Esophagus muscularis mucosa (tissue), 4 donors: ENCODE measurements at regions not wholly inside any gene's neighbourhood (a gene's known extent, or its start where the extent isn't known, plus 50 kb on each side); places are given as distances from the start of the nearest gene placed in this dataset.
A peak's percentile ranks its signal among the peaks of the same experiment; 100 is the strongest.

ENCODE experiments used
- DNase-seq: peaks from one replicate; pipeline ENCODE4 v3.0.0-alpha.2; 2017; ENCODE audit errors: extremely low spot score
- H3K27ac ChIP-seq, 4 donors: fragments of 200-600 bp; sonication (generic); replicated peaks in 1 of 4; 1 replicate in 3 of 4; 2 replicates in 1 of 4; pipeline ENCODE4 v1.5.1; 2016 to 2019; ENCODE audit warnings: mild to moderate bottlenecking in 1 of 4
- H3K27me3 ChIP-seq, 4 donors: fragments of 200-600 bp; sonication (generic); one replicate each; pipeline versions ENCODE4 v1.5.1 to v1.6.0; 2016 to 2019
- H3K36me3 ChIP-seq, 4 donors: fragments of 200-600 bp; sonication (generic); one replicate each; pipeline ENCODE4 v1.5.1; 2016 to 2019
- H3K4me1 ChIP-seq, 4 donors: fragments of 200-600 bp; sonication (generic); one replicate each; pipeline ENCODE4 v1.5.1; 2016 to 2019
- H3K4me3 ChIP-seq, 4 donors: fragments of 200-600 bp; sonication (generic); 1 replicate in 2 of 4; 2 replicates in 2 of 4; pipeline ENCODE4 v1.5.1; 2016 to 2019; ENCODE audit warnings: mild to moderate bottlenecking in 4 of 4, moderate library complexity in 1 of 4
- H3K9me3 ChIP-seq, 4 donors: fragments of 200-600 bp; sonication (generic); 1 replicate in 3 of 4; 2 replicates in 1 of 4; pipeline ENCODE4 v1.5.1; 2016 to 2019
- CTCF ChIP-seq, 3 experiments: fragments of 200-600 bp in 2 of 3; fragments of 450-650 bp in 1 of 3; sonication (generic) in 2 of 3; IDR thresholded peaks; one replicate each; pipeline ENCODE4 v1.5.1; 2017 to 2019; ENCODE audit warnings: antibody characterized with exemption in 3 of 3, mild to moderate bottlenecking in 2 of 3, moderate library complexity in 1 of 3
- EP300 ChIP-seq: sonication (generic); formaldehyde crosslinking; IDR thresholded peaks from one replicate; pipeline ENCODE4 v1.6.1; 2017; ENCODE audit warnings: antibody characterized with exemption
- POLR2A ChIP-seq: fragments of 450-650 bp; IDR thresholded peaks from one replicate; pipeline ENCODE4 v1.6.1; 2017; ENCODE audit warnings: antibody characterized with exemption, moderate library complexity, mild to moderate bottlenecking, low read depth
- POLR2AphosphoS5 ChIP-seq, 2 donors: sonication (generic); formaldehyde crosslinking; IDR thresholded peaks; one replicate each; pipeline ENCODE4 v1.6.1; 2017; ENCODE audit warnings: antibody characterized with exemption in 2 of 2
- WGBS: methylation state at CpG from one replicate; pipeline ENCODE4 v1.1.5; 2018; 5-methylcytosine and 5-hydroxymethylcytosine counted together
- intact Hi-C: fragments of 100-400 bp; cut with DNase I; formaldehyde crosslinking; loops from one replicate; pipeline ENCODE4 v1.15.1; 2023

DNA sequence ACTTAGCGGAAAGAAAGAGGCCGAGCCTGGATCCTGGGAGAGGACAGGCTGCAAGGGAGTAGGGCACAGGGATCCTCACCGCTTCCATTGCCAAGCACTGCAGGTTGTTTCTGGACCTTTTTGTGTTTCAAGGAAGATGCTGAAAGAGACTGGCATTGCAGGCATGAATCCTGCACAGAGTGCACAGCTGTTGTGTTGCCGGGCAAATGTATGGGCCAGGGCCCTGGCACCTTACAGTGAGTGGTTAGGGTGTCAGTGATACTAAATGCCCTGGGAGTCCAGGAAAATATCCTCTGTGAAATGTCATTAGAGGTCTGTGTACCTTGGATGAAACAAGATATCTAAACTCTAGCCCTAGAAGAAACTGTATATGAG is 145.5 kb upstream of the FGGY start:
- WGBS, result 50% methylated on average over 4 of the region's 4 CpGs
- Histone ChIP-seq H3K27me3 (no peaks in the 10 kb centered on the region), H3K36me3 (no peaks in the 10 kb centered on the region), H3K4me3 (peak overlapping the region in 2 of 4 donors; percentile 12 to 25), H3K4me1 (peaks cover 29 to 44% (median 41%) of the 10 kb centered on the region in 4 donors), H3K9me3 (no peaks in the 10 kb centered on the region), H3K27ac (peak overlapping the region; percentile 70 to 85 (median 76))
- TF ChIP-seq POLR2AphosphoS5 (IDR thresholded peaks at IDR 0.05) (no peak), CTCF (IDR thresholded peaks at IDR 0.05) (no peak), POLR2A (no peak), EP300 (no peak)
- no peak for DNase-seq
- intact Hi-C loops, result loop anchor here (10.0 kb wide), 1 partner anchor 553 kb away; no protein-coding TSS in a partner anchor

GRCh38 chr1:59151860-59152259 is 145.0 kb upstream of the FGGY start:
- Histone ChIP-seq H3K4me3 (no peak overlapping the region), H3K27me3 (no peaks in the 10 kb centered on the region), H3K27ac (peak overlapping the region; percentile 70 to 85 (median 76)), H3K4me1 (peaks cover 29 to 48% (median 42%) of the 10 kb centered on the region in 4 donors), H3K9me3 (no peaks in the 10 kb centered on the region), H3K36me3 (no peaks in the 10 kb centered on the region)
- no peak for TF ChIP-seq POLR2A
- no peak for TF ChIP-seq EP300
- TF ChIP-seq CTCF (IDR thresholded peaks at IDR 0.05), result no peak
- DNase-seq, result peak; percentile 87
- WGBS, result 40% methylated on average over 1 of the region's 1 CpG
- intact Hi-C loops, result loop anchor here (10.0 kb wide), 1 partner anchor 553 kb away; no protein-coding TSS in a partner anchor

GRCh38 chr1:59152511-59152910 is 144.4 kb upstream of the FGGY start:
- intact Hi-C loops, result loop anchor here (10.0 kb wide), 1 partner anchor 552 kb away; no protein-coding TSS in a partner anchor

GRCh38 chr1:59154401-59154800 is 142.5 kb upstream of the FGGY start:
- no peak for DNase-seq
- WGBS, result 93% methylated on average over 2 of the region's 2 CpGs
- peaks cover 23 to 42% (median 37%) of the 10 kb centered on the region in 4 donors for H3K4me1 ChIP-seq
- peaks cover 0 to 9% (median 7%) of the 10 kb centered on the region in 4 donors for H3K9me3 ChIP-seq
- no peaks in the 10 kb centered on the region for H3K27me3 ChIP-seq
- no peak overlapping the region for H3K4me3 ChIP-seq
- no peak for TF ChIP-seq POLR2A
- no peak for TF ChIP-seq EP300
- no peak for TF ChIP-seq POLR2AphosphoS5 (IDR thresholded peaks at IDR 0.05)
- TF ChIP-seq CTCF (IDR thresholded peaks at IDR 0.05), result no peak
- no peaks in the 10 kb centered on the region for H3K36me3 ChIP-seq
- H3K27ac ChIP-seq, result no peak overlapping the region
- intact Hi-C loops, result loop anchor here (10.0 kb wide), 1 partner anchor 550 kb away; no protein-coding TSS in a partner anchor

More at GRCh38 chr1:59152511-59152910, 144.4 kb upstream of the FGGY start:
- 100% methylated on average over 1 of the region's 1 CpG for WGBS
- Histone ChIP-seq H3K9me3 (no peaks in the 10 kb centered on the region), H3K27me3 (no peaks in the 10 kb centered on the region), H3K36me3 (no peaks in the 10 kb centered on the region), H3K4me3 (no peak overlapping the region), H3K27ac (peak overlapping the region in 2 of 4 donors; percentile 73 to 85), H3K4me1 (peaks cover 25 to 43% (median 38%) of the 10 kb centered on the region in 4 donors)
- DNase-seq, result peak; percentile 5
- no peak for TF ChIP-seq EP300
- TF ChIP-seq CTCF (IDR thresholded peaks at IDR 0.05), result no peak
- no peak for TF ChIP-seq POLR2A
- no peak for TF ChIP-seq POLR2AphosphoS5 (IDR thresholded peaks at IDR 0.05)

DNA sequence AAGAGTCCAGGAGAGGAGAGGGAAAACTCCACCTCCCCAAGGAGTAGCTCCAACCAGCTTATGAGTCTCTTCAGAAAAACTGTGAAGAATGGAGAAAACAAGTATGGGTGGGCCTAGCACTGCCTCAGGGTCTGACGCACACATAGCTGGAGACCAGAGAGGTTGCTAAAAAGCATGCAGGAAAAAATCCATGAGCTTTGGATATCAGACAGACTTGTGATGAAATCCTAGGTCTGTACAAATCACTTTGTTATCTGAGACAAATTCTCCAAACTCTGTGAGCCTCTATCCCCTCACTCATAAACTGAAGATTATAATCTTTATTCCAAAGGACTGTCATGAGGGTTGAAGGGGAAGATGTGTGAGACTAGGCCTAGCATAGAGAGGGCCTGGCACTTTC is 141.5 kb upstream of the FGGY start:
- Histone ChIP-seq H3K4me3 (no peak overlapping the region), H3K4me1 (peaks cover 23 to 37% (median 30%) of the 10 kb centered on the region in 4 donors), H3K27ac (peak overlapping the region in 2 of 4 donors; percentile 13 to 55), H3K36me3 (no peaks in the 10 kb centered on the region), H3K9me3 (peaks cover 0 to 9% (median 7%) of the 10 kb centered on the region in 4 donors), H3K27me3 (no peaks in the 10 kb centered on the region)
- WGBS, result 90% methylated on average over 1 of the region's 1 CpG
- TF ChIP-seq CTCF (IDR thresholded peaks at IDR 0.05), result no peak
- DNase-seq, result peak; percentile 10
- intact Hi-C loops, result loop anchor here (10.0 kb wide), 1 partner anchor 549 kb away; no protein-coding TSS in a partner anchor
